K562 (cell line): ENCODE measurements at regions not wholly inside any gene's neighbourhood (a gene's known extent, or its start where the extent isn't known, plus 50 kb on each side); places are given as distances from the start of the nearest gene placed in this dataset.

Experiments used
- ATAC-seq: fragments of 200-7000 bp; cut with Tn5 transposase; 3 replicates; pipeline ENCODE4 v1.9.1; 2020; ENCODE audit warnings: moderate library complexity
- BruUV-seq: library from RNA; stranded (reverse); fragments of 400-500 nt; replicated peaks from 2 replicates; lab custom pipeline; 2021; lab: Mats Ljungman, UMichigan
- CTCF ChIA-PET: fragments of 300-600 bp; formaldehyde crosslinking; extraction: SDS; loops from one replicate; lab custom pipeline; 2021; ENCODE audit warnings: low intra/inter-chr PET ratio; lab: Yijun Ruan, JAX
- POLR2A ChIA-PET: fragments of 300-600, 350-650 bp; sonication (Branson Sonifier 250); formaldehyde crosslinking; extraction: SDS; loops from one replicate; lab custom pipeline; 2021; ENCODE audit warnings: antibody characterized with exemption, inconsistent platforms; lab: Yijun Ruan, JAX
- DNase-seq, 4 experiments: peaks; one replicate each; pipeline versions ENCODE4 v3.0.0 to v3.0.0-alpha.2; 2011 to 2018; ENCODE audit warnings: low spot score in 3 of 4, mixed read lengths in 3 of 4; ENCODE audit errors: extremely low read depth in 1 of 4
- FAIRE-seq: peaks from 2 replicates; lab custom pipeline; 2011; peaks lifted over from hg19 to GRCh38; lab: Jason Lieb, UNC
- H2AFZ ChIP-seq: 2 replicates; pipeline ENCODE4 v1.6.0; 2011; ENCODE audit warnings: low read depth, low read length, control low read depth, inconsistent platforms
- H3K27ac ChIP-seq: fragments of 200-600 bp; 3 replicates; pipeline ENCODE4 v1.8.0; 2011; ENCODE audit warnings: low read depth, mild to moderate bottlenecking, control low read depth, inconsistent platforms, low read length, moderate library complexity, mixed read lengths; ENCODE audit errors: extremely low read depth
- H3K27me3 ChIP-seq, 2 experiments: fragments of 300-600 bp in 1 of 2; 2 replicates in 1 of 2; 3 replicates in 1 of 2; pipeline versions ENCODE4 v1.6.0 to v1.8.0; 2011; ENCODE audit warnings: inconsistent platforms in 2 of 2, low read length in 2 of 2, mild to moderate bottlenecking in 1 of 2, mixed read lengths in 1 of 2, moderate library complexity in 1 of 2; ENCODE audit not compliant: control insufficient read depth in 2 of 2, insufficient read depth in 2 of 2
- H3K36me3 ChIP-seq: fragments of 300-600 bp; 3 replicates; pipeline ENCODE4 v1.8.0; 2011; ENCODE audit warnings: mild to moderate bottlenecking, low read length, inconsistent platforms; ENCODE audit not compliant: control insufficient read depth, insufficient read depth
- H3K4me1 ChIP-seq, 2 experiments: fragments of 200-600 bp in 1 of 2; replicated peaks in 1 of 2; 2 replicates in 1 of 2; 3 replicates in 1 of 2; pipeline versions ENCODE4 v1.5.1 to v1.8.0; 2011; ENCODE audit warnings: inconsistent platforms in 2 of 2, low read length in 2 of 2, mild to moderate bottlenecking in 1 of 2, mixed read lengths in 1 of 2, moderate library complexity in 1 of 2; ENCODE audit not compliant: control insufficient read depth in 2 of 2, insufficient read depth in 2 of 2
- H3K4me2 ChIP-seq: 2 replicates; pipeline ENCODE4 v1.6.1; 2011; ENCODE audit warnings: low read length, control low read depth, inconsistent platforms, mixed read lengths; ENCODE audit not compliant: insufficient read depth
- H3K4me3 ChIP-seq: fragments of 200-600 bp; sonication (generic), shearing (Covaris generic); 2 replicates; pipeline ENCODE4 v1.5.1; 2016; ENCODE audit warnings: control low read depth, inconsistent platforms
- H3K79me2 ChIP-seq: fragments of 200-600 bp; 3 replicates; pipeline ENCODE4 v1.8.0; 2011; ENCODE audit warnings: low read length, inconsistent platforms; ENCODE audit not compliant: control insufficient read depth, insufficient read depth
- H3K9ac ChIP-seq, 2 experiments: 2 replicates each; pipeline versions ENCODE4 v1.6.0 to v1.6.1; 2011; ENCODE audit warnings: low read depth in 2 of 2, low read length in 2 of 2, control low read depth in 1 of 2, inconsistent platforms in 1 of 2, mild to moderate bottlenecking in 1 of 2, mixed read lengths in 1 of 2; ENCODE audit not compliant: insufficient read depth in 1 of 2
- H3K9me1 ChIP-seq: one replicate; pipeline ENCODE4 v1.6.0; 2011; ENCODE audit warnings: inconsistent platforms, mild to moderate bottlenecking, low read length, moderate library complexity; ENCODE audit not compliant: control insufficient read depth, insufficient read depth
- H3K9me3 ChIP-seq: replicated peaks from 2 replicates; pipeline ENCODE4 v1.5.1; 2011; ENCODE audit warnings: low read depth, low read length, inconsistent platforms; ENCODE audit not compliant: control insufficient read depth, insufficient read depth
- H4K20me1 ChIP-seq: replicated peaks from 2 replicates; pipeline ENCODE4 v1.6.1; 2011; ENCODE audit warnings: low read length, inconsistent platforms, mixed read lengths; ENCODE audit not compliant: control insufficient read depth, insufficient read depth
- AFF1 ChIP-seq, 2 experiments: fragments of 450-650 bp; IDR thresholded peaks; 2 replicates each; pipeline ENCODE4 v1.6.1; 2018; ENCODE audit warnings: mild to moderate bottlenecking in 2 of 2, low read depth in 1 of 2; ENCODE audit not compliant: partially characterized antibody in 2 of 2
- BMI1 ChIP-seq: fragments of 150-350 bp; IDR thresholded peaks from 2 replicates; pipeline ENCODE4 v1.6.1; 2014; ENCODE audit warnings: low read length
- GTF2E2 ChIP-seq: fragments of 200-800 bp; sonication (Bioruptor generic); IDR thresholded peaks from 2 replicates; pipeline ENCODE4 v1.6.1; 2016; ENCODE audit warnings: missing genetic modification characterization, missing compliant biosample characterization
- MAZ ChIP-seq, 2 experiments: fragments of 450-650 bp in 1 of 2; sonication (generic) in 1 of 2; formaldehyde crosslinking; IDR thresholded peaks in 1 of 2; conservative IDR thresholded peaks in 1 of 2; 2 replicates each; pipeline versions ENCODE4 v1.4.0 to v1.5.0; 2020; ENCODE audit warnings: mild to moderate bottlenecking in 1 of 2, missing genetic modification reagents in 1 of 2
- SLC30A9 ChIP-seq: fragments of 250-450 bp; sonication (Bioruptor Pico); IDR thresholded peaks from 2 replicates; pipeline ENCODE4 v1.8.0; 2022; ENCODE audit warnings: mild to moderate bottlenecking, moderate library complexity
- ZBTB9 ChIP-seq: fragments of 450-650 bp; formaldehyde crosslinking; IDR thresholded peaks from 2 replicates; pipeline ENCODE4 v1.4.0; 2020; ENCODE audit warnings: mild to moderate bottlenecking, moderate library complexity
- ZNF316 ChIP-seq: fragments of 450-650 bp; IDR thresholded peaks from 2 replicates; pipeline ENCODE4 v1.6.1; 2016
- in situ Hi-C: fragments of 300-500 bp; cut with MboI; formaldehyde crosslinking; loops from 4 replicates; pipeline ENCODE4 v1.15.0; 2018; ENCODE audit warnings: inconsistent platforms, mixed read lengths
- intact Hi-C: fragments of 100-400 bp; cut with micrococcal nuclease; formaldehyde crosslinking; loops from 2 replicates; pipeline ENCODE4 v1.14.2; 2022
- TF ChIP-seq, protein P1 (sequence below): fragments of 250-450 bp; sonication (Bioruptor Pico); IDR thresholded peaks from 2 replicates; pipeline ENCODE4 v1.5.0; 2022; ENCODE audit warnings: mild to moderate bottlenecking

DNA sequence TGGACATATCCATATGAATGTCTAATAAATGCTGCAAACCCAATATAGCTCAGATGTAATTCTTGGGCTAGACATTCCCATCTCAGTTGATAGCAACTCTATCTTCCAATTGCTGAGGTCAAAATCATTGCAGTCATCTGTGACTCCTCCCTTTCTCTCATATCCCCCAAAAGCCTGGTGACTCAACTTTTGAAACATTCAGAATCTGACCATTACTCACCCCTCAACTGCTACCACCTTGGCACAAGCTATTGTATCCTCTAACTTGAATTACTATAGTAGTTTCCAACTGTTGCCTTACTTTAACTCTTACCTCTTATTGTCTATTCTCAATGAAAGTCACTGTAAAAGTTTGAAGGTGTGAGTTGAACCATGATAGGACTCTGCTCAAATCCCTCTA, 600.1 kb upstream of the RGMB start:
- in situ Hi-C loops: no loop called here
- Histone ChIP-seq H3K79me2 (no peaks in the 10 kb centered on the region), H3K4me3 (no peak overlapping the region), H3K4me2 (no peak overlapping the region), H3K36me3 (no peaks in the 10 kb centered on the region), H3K27me3 (no peaks in the 10 kb centered on the region), H3K27ac (no peak overlapping the region), H4K20me1 (no peaks in the 10 kb centered on the region), H3K4me1 (no peaks in the 10 kb centered on the region), H3K9me3 (no peaks in the 10 kb centered on the region), H3K9me1 (no peaks in the 10 kb centered on the region), H3K9ac (no peak overlapping the region), H2AFZ (no peak overlapping the region)
- ATAC-seq: no peak
- intact Hi-C loops: no loop called here
- FAIRE-seq: no peak
- no peak for DNase-seq
- CTCF ChIA-PET: no interaction called here
- POLR2A ChIA-PET: no interaction called here
- no TSS peak for BruUV-seq
- TF ChIP-seq AFF1 (IDR thresholded peaks at IDR 0.05; ENCODE audit: low read depth in 1 of 2, partially characterized antibody in 2 of 2): no peak
- no peak for TF ChIP-seq SLC30A9
- TF ChIP-seq MAZ (CRISPR knock-in tag; conservative IDR thresholded peaks at IDR 0.05 in 1 of 2, IDR thresholded peaks at IDR 0.05 in 1 of 2): no peak
- TF ChIP-seq, protein P1, sequence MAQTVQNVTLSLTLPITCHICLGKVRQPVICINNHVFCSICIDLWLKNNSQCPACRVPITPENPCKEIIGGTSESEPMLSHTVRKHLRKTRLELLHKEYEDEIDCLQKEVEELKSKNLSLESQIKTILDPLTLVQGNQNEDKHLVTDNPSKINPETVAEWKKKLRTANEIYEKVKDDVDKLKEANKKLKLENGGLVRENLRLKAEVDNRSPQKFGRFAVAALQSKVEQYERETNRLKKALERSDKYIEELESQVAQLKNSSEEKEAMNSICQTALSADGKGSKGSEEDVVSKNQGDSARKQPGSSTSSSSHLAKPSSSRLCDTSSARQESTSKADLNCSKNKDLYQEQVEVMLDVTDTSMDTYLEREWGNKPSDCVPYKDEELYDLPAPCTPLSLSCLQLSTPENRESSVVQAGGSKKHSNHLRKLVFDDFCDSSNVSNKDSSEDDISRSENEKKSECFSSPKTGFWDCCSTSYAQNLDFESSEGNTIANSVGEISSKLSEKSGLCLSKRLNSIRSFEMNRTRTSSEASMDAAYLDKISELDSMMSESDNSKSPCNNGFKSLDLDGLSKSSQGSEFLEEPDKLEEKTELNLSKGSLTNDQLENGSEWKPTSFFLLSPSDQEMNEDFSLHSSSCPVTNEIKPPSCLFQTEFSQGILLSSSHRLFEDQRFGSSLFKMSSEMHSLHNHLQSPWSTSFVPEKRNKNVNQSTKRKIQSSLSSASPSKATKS (CRISPR knock-in tag): no peak
- TF ChIP-seq GTF2E2 (tag): no peak
- TF ChIP-seq ZNF316: no peak
- no peak for TF ChIP-seq BMI1
- no peak for TF ChIP-seq ZBTB9 (CRISPR knock-in tag)
